Right renal cortex interstitium (tissue), 3 donors: ENCODE measurements at regions not wholly inside any gene's neighbourhood (a gene's known extent, or its start where the extent isn't known, plus 50 kb on each side); places are given as distances from the start of the nearest gene placed in this dataset.
A peak's percentile ranks its signal among the peaks of the same experiment; 100 is the strongest.

Source experiments
- DNase-seq, 3 donors: peaks; one replicate each; pipeline ENCODE4 v3.0.0-alpha.2; 2013; ENCODE audit warnings: low read depth in 3 of 3, low spot score in 2 of 3

DNA sequence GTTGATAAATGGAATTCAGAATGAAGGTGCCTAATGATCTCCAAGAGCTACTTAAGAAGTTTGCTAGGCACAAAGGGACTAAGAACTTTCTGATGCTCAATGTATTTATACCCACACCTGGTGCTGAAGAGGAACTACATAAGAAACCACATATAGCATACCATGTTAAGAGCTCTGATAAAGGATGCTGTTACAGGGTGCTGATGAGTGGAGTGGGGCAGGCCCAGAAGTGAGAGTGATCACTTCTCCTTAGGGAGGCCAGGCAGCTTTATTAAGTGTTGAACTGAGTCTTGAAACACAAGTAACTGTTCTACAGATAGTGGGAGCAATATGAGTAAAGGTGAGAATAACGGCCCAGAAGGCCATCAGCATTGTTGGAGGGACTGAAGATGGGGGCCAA lies 68.3 kb upstream of the CHRDL1 start:
- DNase-seq = no peak

DNA sequence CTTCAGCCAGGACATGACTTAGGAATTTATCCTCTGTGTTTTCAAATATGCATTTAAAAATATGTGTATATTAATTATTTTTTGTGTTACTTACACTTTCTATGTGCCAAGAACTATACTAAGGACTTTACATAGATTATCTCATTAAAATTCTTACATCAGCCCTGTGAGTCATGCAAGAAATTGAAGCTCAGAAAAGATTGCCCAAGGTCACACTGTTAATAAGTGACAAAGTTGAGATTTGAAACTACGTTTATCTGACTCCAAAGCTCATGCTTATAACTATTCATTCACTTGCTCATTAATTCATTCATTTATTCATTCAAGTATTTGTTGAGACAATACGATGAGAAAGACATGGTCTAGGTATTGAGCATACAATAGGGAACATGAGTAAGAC lies 62.9 kb upstream of the CHRDL1 start:
- no peak for DNase-seq

DNA sequence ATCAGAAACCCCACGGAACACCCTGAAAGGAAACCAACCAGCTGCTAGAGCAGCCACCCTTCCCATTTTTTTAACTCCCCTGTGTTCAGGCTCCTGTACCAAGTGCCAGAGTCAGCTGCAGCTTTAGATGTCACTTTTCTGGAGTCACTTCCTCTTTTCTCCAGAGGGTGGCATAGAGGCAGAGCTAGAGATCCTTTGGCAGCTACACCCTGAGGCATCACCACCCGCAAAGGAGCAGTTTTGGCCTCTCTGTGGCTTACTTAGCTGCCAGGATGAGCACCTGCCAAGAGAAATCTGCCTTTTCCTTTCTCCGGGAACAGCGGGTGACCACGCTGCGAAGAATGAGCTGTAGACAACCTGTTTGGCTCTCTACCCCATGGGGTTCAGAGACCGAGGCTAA lies 58.0 kb upstream of the CHRDL1 start:
- no peak for DNase-seq

GRCh38 chrX:110852180-110852579 lies 56.6 kb upstream of the CHRDL1 start:
- no peak for DNase-seq

- DNase-seq = no peak
Measured at GRCh38 chrX:110851780-110852179, 56.2 kb upstream of the CHRDL1 start.

DNA sequence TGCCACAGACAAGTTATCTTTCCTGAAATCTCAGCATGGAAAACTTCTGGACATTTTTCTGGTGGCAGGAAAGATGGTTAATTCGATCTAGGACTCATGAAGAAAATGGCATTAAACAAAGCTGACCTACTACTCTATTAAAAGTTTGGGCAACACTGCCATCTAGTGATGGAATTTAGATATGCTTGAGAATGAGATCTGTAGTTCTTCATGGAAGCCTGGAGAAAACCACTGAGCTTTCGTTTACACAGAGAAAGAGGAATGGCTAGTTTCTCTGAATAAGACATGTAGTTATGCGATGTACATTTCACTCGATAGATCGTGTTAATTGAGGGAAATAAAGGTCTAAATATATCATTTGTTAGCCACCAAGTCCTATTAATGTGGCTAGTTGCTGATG lies 51.7 kb upstream of the CHRDL1 start:
- DNase-seq = peak; percentile 32 to 39 (median 36)

DNA sequence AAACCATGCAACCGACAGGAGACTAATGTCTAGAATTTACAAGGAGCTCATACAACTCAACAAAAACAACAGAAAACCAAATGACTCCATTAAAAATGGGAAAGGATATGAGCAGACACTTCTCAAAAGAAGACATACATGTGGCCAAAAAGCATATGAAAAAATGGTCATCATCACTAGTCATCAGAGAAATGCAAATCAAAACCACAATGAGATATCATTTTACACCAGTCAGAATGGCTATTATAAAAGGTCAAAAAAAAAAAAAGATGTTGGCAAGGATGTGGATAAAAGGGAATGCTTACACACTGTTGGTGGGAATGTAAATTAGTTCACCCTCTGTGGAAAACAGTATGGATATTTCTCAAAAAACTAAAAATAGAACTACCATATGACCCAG lies 50.5 kb upstream of the CHRDL1 start:
- DNase-seq = no peak
